Prostate gland (tissue), 2 donors: ENCODE measurements at regions not wholly inside any gene's neighbourhood (a gene's known extent, or its start where the extent isn't known, plus 50 kb on each side); places are given as distances from the start of the nearest gene placed in this dataset.

Experiments used
- DNase-seq: peaks from one replicate; pipeline ENCODE4 v3.0.0-alpha.2; 2019; ENCODE audit warnings: low spot score
- H3K27ac ChIP-seq, 2 donors: fragments of 200-600 bp; sonication (generic); 2 replicates each; pipeline ENCODE4 v1.5.1; 2017 to 2019
- H3K27me3 ChIP-seq: fragments of 200-600 bp; sonication (generic); replicated peaks from 2 replicates; pipeline ENCODE4 v1.5.1; 2019; ENCODE audit not compliant: insufficient read depth
- H3K36me3 ChIP-seq, 2 donors: fragments of 200-600 bp; sonication (generic); 1 replicate in 1 of 2; 2 replicates in 1 of 2; pipeline versions ENCODE4 v1.5.1 to v1.8.1; 2017 to 2019
- H3K4me1 ChIP-seq: fragments of 200-600 bp; sonication (generic); replicated peaks from 2 replicates; pipeline ENCODE4 v1.5.1; 2019
- H3K4me3 ChIP-seq, 2 donors: fragments of 200-600 bp; sonication (generic); 2 replicates each; pipeline ENCODE4 v1.5.1; 2017 to 2019
- H3K9me3 ChIP-seq: fragments of 200-600 bp; sonication (generic); 2 replicates; pipeline ENCODE4 v1.5.1; 2017
- POLR2A ChIP-seq: fragments of 450-650 bp; IDR thresholded peaks from one replicate; pipeline ENCODE4 v1.6.1; 2016; ENCODE audit warnings: antibody characterized with exemption, mild to moderate bottlenecking
- POLR2AphosphoS5 ChIP-seq: sonication (generic); formaldehyde crosslinking; IDR thresholded peaks from one replicate; pipeline ENCODE4 v1.6.1; 2017; ENCODE audit warnings: antibody characterized with exemption
- WGBS: methylation state at CpG from one replicate; pipeline ENCODE4 v1.1.5; 2018; 5-methylcytosine and 5-hydroxymethylcytosine counted together
- intact Hi-C: fragments of 100-400 bp; cut with DNase I; formaldehyde crosslinking; loops from one replicate; pipeline ENCODE4 v1.14.2; 2022
- TF ChIP-seq, protein P1 (sequence below), 4 experiments: fragments of 200-600 bp in 2 of 4; fragments of 450-650 bp in 2 of 4; sonication (generic) in 2 of 4; IDR thresholded peaks; 1 replicate in 3 of 4; 2 replicates in 1 of 4; pipeline ENCODE4 v1.5.1; 2016 to 2019; ENCODE audit warnings: antibody characterized with exemption in 4 of 4, mild to moderate bottlenecking in 2 of 4, moderate library complexity in 2 of 4

DNA sequence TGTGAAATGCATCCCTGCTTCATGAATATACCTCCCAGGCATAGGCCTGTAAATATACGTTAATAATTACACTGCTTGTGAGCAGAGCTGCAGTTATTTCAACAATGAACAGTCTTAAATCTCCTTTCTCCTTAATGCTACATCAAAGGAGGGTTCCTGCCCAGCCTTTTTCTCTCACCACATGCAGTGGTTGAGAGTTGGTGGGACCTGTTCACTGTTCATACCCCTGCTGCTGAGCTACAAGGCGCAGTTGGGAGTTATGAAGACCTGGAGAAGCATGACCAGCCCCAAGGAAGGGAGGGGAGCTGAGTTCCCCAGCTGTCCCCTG is 111.9 kb upstream of the FOXQ1 start:
- Histone ChIP-seq H3K4me1 (no peaks in the 10 kb centered on the region), H3K4me3 (no peak overlapping the region), H3K9me3 (no peaks in the 10 kb centered on the region), H3K36me3 (no peaks in the 10 kb centered on the region), H3K27me3 (no peaks in the 10 kb centered on the region), H3K27ac (no peak overlapping the region)
- no peak for TF ChIP-seq POLR2AphosphoS5
- TF ChIP-seq POLR2A = no peak
- TF ChIP-seq, protein P1, sequence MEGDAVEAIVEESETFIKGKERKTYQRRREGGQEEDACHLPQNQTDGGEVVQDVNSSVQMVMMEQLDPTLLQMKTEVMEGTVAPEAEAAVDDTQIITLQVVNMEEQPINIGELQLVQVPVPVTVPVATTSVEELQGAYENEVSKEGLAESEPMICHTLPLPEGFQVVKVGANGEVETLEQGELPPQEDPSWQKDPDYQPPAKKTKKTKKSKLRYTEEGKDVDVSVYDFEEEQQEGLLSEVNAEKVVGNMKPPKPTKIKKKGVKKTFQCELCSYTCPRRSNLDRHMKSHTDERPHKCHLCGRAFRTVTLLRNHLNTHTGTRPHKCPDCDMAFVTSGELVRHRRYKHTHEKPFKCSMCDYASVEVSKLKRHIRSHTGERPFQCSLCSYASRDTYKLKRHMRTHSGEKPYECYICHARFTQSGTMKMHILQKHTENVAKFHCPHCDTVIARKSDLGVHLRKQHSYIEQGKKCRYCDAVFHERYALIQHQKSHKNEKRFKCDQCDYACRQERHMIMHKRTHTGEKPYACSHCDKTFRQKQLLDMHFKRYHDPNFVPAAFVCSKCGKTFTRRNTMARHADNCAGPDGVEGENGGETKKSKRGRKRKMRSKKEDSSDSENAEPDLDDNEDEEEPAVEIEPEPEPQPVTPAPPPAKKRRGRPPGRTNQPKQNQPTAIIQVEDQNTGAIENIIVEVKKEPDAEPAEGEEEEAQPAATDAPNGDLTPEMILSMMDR (IDR thresholded peaks at IDR 0.05) = no peak
- intact Hi-C loops = no loop called here
- no peak for DNase-seq
- WGBS = 90% methylated on average over 2 of the region's 2 CpGs

DNA sequence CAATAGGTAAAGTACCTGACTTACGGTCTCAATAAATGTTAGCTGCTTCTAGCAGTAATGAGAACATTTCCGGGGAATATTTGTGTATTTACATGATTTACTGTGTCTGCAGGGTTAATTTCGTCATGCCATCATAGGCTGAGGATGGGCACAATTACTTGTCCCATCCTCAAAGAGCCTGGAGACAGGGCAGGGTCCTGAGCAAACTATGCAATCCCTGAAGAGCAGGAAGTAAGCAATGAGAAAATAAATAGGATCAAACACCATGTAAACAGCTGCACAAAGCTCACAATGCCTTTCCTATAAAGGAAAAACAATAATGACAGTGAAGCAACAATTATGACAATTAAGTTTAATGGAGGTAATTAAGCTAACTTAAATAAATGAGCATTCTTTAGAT is 114.6 kb upstream of the FOXQ1 start:
- no peaks in the 10 kb centered on the region for H3K9me3 ChIP-seq
- TF ChIP-seq POLR2A (no peak), POLR2AphosphoS5 (no peak)
- TF ChIP-seq, protein P1 (IDR thresholded peaks at IDR 0.05) = no peak
- H3K4me3 ChIP-seq = no peak overlapping the region
- WGBS = 68% methylated on average over 3 of the region's 3 CpGs
- no peaks in the 10 kb centered on the region for H3K36me3 ChIP-seq
- no peak overlapping the region for H3K27ac ChIP-seq
- DNase-seq = no peak
- intact Hi-C loops = no loop called here
- no peaks in the 10 kb centered on the region for H3K4me1 ChIP-seq
- H3K27me3 ChIP-seq = no peaks in the 10 kb centered on the region

DNA sequence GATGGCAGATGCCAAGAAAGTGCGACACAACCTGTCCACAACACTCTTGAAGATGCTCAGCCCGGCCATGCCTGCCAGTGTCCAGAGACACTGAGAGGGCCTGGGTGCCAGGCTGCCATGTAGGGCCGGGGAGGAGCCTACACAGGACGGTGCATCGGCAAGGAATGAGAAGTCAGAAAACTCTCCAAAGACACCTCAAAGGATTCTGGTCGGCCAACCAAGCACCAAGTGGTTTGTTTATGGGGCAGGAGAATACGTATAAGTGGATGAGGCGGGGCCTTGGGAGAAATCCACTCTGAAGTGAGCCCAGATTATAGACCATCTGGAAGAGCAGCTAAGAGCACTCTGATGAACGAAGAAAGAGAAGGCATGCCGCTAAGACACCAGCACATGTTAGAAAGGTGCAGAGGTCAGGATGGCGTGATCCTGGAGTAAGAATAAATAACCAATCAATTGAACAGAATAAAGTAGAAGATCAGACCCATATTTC is 120.7 kb upstream of the FOXQ1 start:
- no peaks in the 10 kb centered on the region for H3K36me3 ChIP-seq
- 95% methylated on average over 11 of the region's 11 CpGs for WGBS
- H3K9me3 ChIP-seq = no peaks in the 10 kb centered on the region
- H3K27me3 ChIP-seq = no peaks in the 10 kb centered on the region
- no peak for DNase-seq
- no peak overlapping the region for H3K27ac ChIP-seq
- TF ChIP-seq, protein P1 (IDR thresholded peaks at IDR 0.05) = no peak
- TF ChIP-seq POLR2A (no peak), POLR2AphosphoS5 (no peak)
- intact Hi-C loops = no loop called here
- H3K4me1 ChIP-seq = no peaks in the 10 kb centered on the region
- no peak overlapping the region for H3K4me3 ChIP-seq

DNA sequence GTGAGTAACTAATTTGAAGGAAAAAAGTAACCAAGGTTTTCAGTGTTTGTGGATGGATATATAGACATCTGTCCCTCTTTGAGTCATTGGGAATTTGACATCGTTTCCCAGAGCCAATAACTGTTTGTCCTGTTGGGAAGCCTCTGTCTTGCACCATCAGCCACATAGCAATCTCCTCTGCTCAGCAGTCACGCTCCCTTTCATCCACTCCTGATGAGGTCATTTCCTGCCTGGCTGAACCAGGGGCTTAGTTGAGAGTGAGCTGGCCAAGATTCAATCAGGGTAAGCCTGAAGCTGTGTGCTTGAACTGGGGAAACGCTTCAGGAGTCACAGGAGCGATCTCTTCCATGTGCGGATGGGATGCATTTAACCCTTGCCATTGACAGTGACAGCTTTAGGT is 121.5 kb upstream of the FOXQ1 start:
- Histone ChIP-seq H3K27me3 (no peaks in the 10 kb centered on the region), H3K9me3 (no peaks in the 10 kb centered on the region), H3K4me3 (no peak overlapping the region), H3K4me1 (no peaks in the 10 kb centered on the region), H3K27ac (no peak overlapping the region), H3K36me3 (no peaks in the 10 kb centered on the region)
- DNase-seq = no peak
- intact Hi-C loops = no loop called here
- 37% methylated on average over 5 of the region's 5 CpGs for WGBS
- TF ChIP-seq POLR2AphosphoS5 = no peak
- TF ChIP-seq POLR2A = no peak
- TF ChIP-seq, protein P1 (IDR thresholded peaks at IDR 0.05) = no peak

DNA sequence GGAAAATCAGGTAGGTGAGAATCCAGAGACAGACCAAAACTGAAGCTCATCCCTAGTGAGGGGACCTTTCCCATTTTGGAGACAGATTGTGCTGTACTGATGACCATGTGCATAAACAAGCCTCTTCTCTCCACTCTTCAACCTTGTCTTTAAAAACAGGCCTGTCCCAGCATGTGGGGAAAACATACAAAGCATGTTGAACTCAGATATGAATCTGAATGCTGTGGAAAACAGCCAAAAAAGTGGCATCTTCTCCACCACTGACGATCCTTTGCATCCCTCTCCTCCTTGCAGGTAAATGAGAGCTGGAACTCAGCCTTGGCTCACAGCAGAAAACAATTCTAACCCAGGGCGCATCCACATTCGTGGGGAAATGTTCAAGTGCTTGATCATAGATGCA is 123.7 kb upstream of the FOXQ1 start:
- H3K9me3 ChIP-seq = no peaks in the 10 kb centered on the region
- DNase-seq = peak; percentile 46
- WGBS = 44% methylated on average over 3 of the region's 3 CpGs
- TF ChIP-seq, protein P1 (IDR thresholded peaks at IDR 0.05) = no peak
- TF ChIP-seq POLR2AphosphoS5 (peak; percentile 30), POLR2A (no peak)
- H3K4me1 ChIP-seq = no peaks in the 10 kb centered on the region
- intact Hi-C loops = no loop called here
- H3K36me3 ChIP-seq = no peaks in the 10 kb centered on the region
- no peak overlapping the region for H3K27ac ChIP-seq
- no peak overlapping the region for H3K4me3 ChIP-seq
- no peaks in the 10 kb centered on the region for H3K27me3 ChIP-seq
